Stimulated activated CD8-positive, alpha-beta memory T cell treated with anti-CD3 and anti-CD28 coated beads, Interleukin-4, amount 100 ng/mL, for 1 hour (primary cell): ENCODE measurements at regions not wholly inside any gene's neighbourhood (a gene's known extent, or its start where the extent isn't known, plus 50 kb on each side); places are given as distances from the start of the nearest gene placed in this dataset.

Experiments used
- DNase-seq, 2 donors: peaks; one replicate each; pipeline ENCODE4 v3.0.0-alpha.2; 2020; ENCODE audit warnings: low read depth in 2 of 2, low spot score in 1 of 2

GRCh38 chr2:18265614-18266586, 294.6 kb downstream of the RDH14 start:
- no peak for DNase-seq

- no peak for DNase-seq
Observed at GRCh38 chr2:18262601-18263000, 297.9 kb downstream of the RDH14 start.

GRCh38 chr2:18253686-18254197, 306.7 kb downstream of the RDH14 start:
- no peak for DNase-seq

- DNase-seq: no peak
Observed at GRCh38 chr2:18251486-18251885, 309.0 kb downstream of the RDH14 start.

- no peak for DNase-seq
Observed at GRCh38 chr2:18247282-18248110, 313.0 kb downstream of the RDH14 start.

- no peak for DNase-seq
Observed at GRCh38 chr2:18245375-18245774, 315.1 kb downstream of the RDH14 start.

- DNase-seq: no peak
Observed at GRCh38 chr2:18244845-18245244, 315.6 kb downstream of the RDH14 start.

GRCh38 chr2:18243816-18244215, 316.6 kb downstream of the RDH14 start:
- DNase-seq: no peak

GRCh38 chr2:18242716-18243115, 317.7 kb downstream of the RDH14 start:
- DNase-seq: no peak

GRCh38 chr2:18238209-18238608, 322.2 kb downstream of the RDH14 start:
- no peak for DNase-seq

GRCh38 chr2:18237298-18237697, 323.2 kb downstream of the RDH14 start:
- no peak for DNase-seq

- DNase-seq: no peak
Observed at GRCh38 chr2:18232731-18233438, 327.6 kb downstream of the RDH14 start.

- DNase-seq: no peak
Observed at GRCh38 chr2:18230668-18231067, 329.8 kb downstream of the RDH14 start.

- no peak for DNase-seq
Observed at GRCh38 chr2:18219676-18220075, 340.8 kb downstream of the RDH14 start.

GRCh38 chr2:18218160-18218933, 339.9 kb downstream of the KCNS3 start:
- DNase-seq: no peak

GRCh38 chr2:18214936-18215335, 336.5 kb downstream of the KCNS3 start:
- DNase-seq: no peak

- no peak for DNase-seq
Observed at GRCh38 chr2:18213986-18214385, 335.5 kb downstream of the KCNS3 start.

- DNase-seq: no peak
Observed at GRCh38 chr2:18209934-18210639, 331.6 kb downstream of the KCNS3 start.

- no peak for DNase-seq
Observed at GRCh38 chr2:18208956-18209355, 330.5 kb downstream of the KCNS3 start.

- no peak for DNase-seq
Observed at GRCh38 chr2:18200771-18201170, 322.3 kb downstream of the KCNS3 start.
